Stomach (tissue), 8 donors: ENCODE measurements at regions not wholly inside any gene's neighbourhood (a gene's known extent, or its start where the extent isn't known, plus 50 kb on each side); places are given as distances from the start of the nearest gene placed in this dataset.
"Not testable (repeated sequence)": the region's sequence is repeated elsewhere in the genome, so short reads cannot be mapped to it uniquely, and the experiment has no call there.

Experiments
- DNase-seq, 2 donors: peaks; one replicate each; pipeline versions ENCODE4 v3.0.0 to v3.0.0-alpha.2; 2013 to 2019
- H3K27ac ChIP-seq, 5 donors: fragments of 200-600 bp in 4 of 5; sonication (generic) in 4 of 5; one replicate each; pipeline ENCODE4 v1.5.1; 2013 to 2019; ENCODE audit warnings: mild to moderate bottlenecking in 1 of 5, moderate library complexity in 1 of 5
- H3K27me3 ChIP-seq, 3 donors: fragments of 200-600 bp; sonication (generic); one replicate each; pipeline ENCODE4 v1.5.1; 2017 to 2019; ENCODE audit warnings: mixed run types in 1 of 3
- H3K36me3 ChIP-seq, 4 donors: fragments of 200-600 bp; sonication (generic); 1 replicate in 3 of 4; 2 replicates in 1 of 4; pipeline ENCODE4 v1.5.1; 2016 to 2019
- H3K4me1 ChIP-seq, 4 donors: fragments of 200-600 bp; sonication (generic); one replicate each; pipeline ENCODE4 v1.5.1; 2016 to 2019
- H3K4me3 ChIP-seq, 4 donors: fragments of 200-600 bp; sonication (generic) in 3 of 4; one replicate each; pipeline ENCODE4 v1.5.1; 2016 to 2019; ENCODE audit warnings: mild to moderate bottlenecking in 1 of 4
- H3K9me3 ChIP-seq, 4 donors: fragments of 200-600 bp; sonication (generic); one replicate each; pipeline ENCODE4 v1.5.1; 2016 to 2019
- EP300 ChIP-seq: sonication (generic); formaldehyde crosslinking; IDR thresholded peaks from one replicate; pipeline ENCODE4 v1.6.1; 2017; ENCODE audit warnings: antibody characterized with exemption
- POLR2A ChIP-seq, 4 donors: fragments of 450-650 bp; IDR thresholded peaks; one replicate each; pipeline ENCODE4 v1.6.1; 2016; ENCODE audit warnings: antibody characterized with exemption in 4 of 4, control low read depth in 2 of 4, mild to moderate bottlenecking in 1 of 4, moderate library complexity in 1 of 4
- POLR2AphosphoS5 ChIP-seq, 3 donors: sonication (generic); formaldehyde crosslinking; IDR thresholded peaks; one replicate each; pipeline ENCODE4 v1.6.1; 2016; ENCODE audit warnings: antibody characterized with exemption in 3 of 3
- WGBS, 5 donors: extraction: QIAGEN DNeasy Blood & Tissue Kit in 3 of 5; methylation state at CpG; one replicate each; pipeline versions ENCODE4 v1.1.5 to v1.1.7; 2013 to 2018; 5-methylcytosine and 5-hydroxymethylcytosine counted together
- intact Hi-C: fragments of 100-400 bp; cut with DNase I; formaldehyde crosslinking; loops from one replicate; pipeline ENCODE4 v1.15.1; 2023; ENCODE audit warnings: low total_unique reads
- TF ChIP-seq, protein P1 (sequence below), 7 experiments: fragments of 450-650 bp in 4 of 7; fragments of 200-600 bp in 3 of 7; sonication (generic) in 3 of 7; IDR thresholded peaks; one replicate each; pipeline ENCODE4 v1.5.1; 2016 to 2019; ENCODE audit warnings: antibody characterized with exemption in 7 of 7, control low read depth in 2 of 7, mild to moderate bottlenecking in 1 of 7
- donor health status: healthy with polysubstance abuse.
- donor health status: Bipolar disorder and iron deficiency.
- donor health status: healthy.

DNA sequence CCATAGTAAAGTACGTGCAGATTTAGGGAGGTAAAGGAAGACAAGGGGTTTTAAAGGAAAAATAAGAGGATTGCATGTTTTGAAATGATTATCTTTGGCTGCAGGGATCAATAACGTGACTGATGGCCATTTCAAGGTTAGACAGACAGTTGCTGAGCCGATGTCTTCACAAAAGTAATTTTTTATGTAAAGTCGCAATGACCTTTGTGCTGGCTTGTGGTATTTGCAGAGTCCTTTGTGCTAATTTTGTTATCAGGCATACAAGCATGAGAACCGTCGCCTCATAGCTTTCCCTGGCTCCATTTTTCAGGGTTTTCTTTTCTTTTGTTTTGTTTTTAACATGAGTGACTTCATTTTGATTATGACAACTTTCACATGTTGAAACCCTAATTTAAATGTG lies 605.7 kb upstream of the GJE1 start:
- Histone ChIP-seq H3K4me1 (no peaks in the 10 kb centered on the region), H3K9me3 (peaks cover 0 to 13% (median 11%) of the 10 kb centered on the region in 4 donors), H3K27me3 (peaks cover 0 to 3% (median 0%) of the 10 kb centered on the region in 3 donors), H3K27ac (no peak overlapping the region), H3K36me3 (no peaks in the 10 kb centered on the region), H3K4me3 (no peak overlapping the region)
- peak in 1 of 2 donors; percentile 20 for DNase-seq
- WGBS, 5 donors: 28 to 60% (median 49%) methylated on average over 6 of the region's 6 CpGs
- intact Hi-C loops: no loop called here
- TF ChIP-seq, protein P1, sequence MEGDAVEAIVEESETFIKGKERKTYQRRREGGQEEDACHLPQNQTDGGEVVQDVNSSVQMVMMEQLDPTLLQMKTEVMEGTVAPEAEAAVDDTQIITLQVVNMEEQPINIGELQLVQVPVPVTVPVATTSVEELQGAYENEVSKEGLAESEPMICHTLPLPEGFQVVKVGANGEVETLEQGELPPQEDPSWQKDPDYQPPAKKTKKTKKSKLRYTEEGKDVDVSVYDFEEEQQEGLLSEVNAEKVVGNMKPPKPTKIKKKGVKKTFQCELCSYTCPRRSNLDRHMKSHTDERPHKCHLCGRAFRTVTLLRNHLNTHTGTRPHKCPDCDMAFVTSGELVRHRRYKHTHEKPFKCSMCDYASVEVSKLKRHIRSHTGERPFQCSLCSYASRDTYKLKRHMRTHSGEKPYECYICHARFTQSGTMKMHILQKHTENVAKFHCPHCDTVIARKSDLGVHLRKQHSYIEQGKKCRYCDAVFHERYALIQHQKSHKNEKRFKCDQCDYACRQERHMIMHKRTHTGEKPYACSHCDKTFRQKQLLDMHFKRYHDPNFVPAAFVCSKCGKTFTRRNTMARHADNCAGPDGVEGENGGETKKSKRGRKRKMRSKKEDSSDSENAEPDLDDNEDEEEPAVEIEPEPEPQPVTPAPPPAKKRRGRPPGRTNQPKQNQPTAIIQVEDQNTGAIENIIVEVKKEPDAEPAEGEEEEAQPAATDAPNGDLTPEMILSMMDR (IDR thresholded peaks at IDR 0.05): no peak
- no peak for TF ChIP-seq POLR2A (IDR thresholded peaks at IDR 0.05)
- TF ChIP-seq EP300: no peak
- TF ChIP-seq POLR2AphosphoS5 (IDR thresholded peaks at IDR 0.05): no peak

DNA sequence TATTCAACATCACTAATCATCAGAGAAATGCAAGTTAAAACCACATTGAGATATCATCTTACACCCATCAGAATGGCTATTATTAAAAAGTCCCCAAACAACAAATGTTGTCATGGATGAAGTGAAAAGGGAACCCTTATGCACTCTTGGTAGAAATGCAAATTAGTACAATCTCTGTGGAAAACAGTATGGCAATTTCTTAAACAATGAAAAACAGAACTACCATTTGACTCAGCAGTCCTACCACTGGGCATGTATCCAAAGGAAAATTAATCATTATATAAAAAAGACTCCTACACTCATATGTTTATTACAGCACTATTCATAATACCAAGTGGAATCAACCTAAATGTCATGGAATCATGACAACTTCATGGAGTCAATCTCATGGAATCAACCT lies 611.3 kb upstream of the GJE1 start:
- Histone ChIP-seq H3K27ac (no peak overlapping the region), H3K9me3 (no peaks in the 10 kb centered on the region), H3K4me1 (no peaks in the 10 kb centered on the region), H3K4me3 (no peak overlapping the region), H3K36me3 (no peaks in the 10 kb centered on the region), H3K27me3 (no peaks in the 10 kb centered on the region)
- TF ChIP-seq POLR2AphosphoS5 (IDR thresholded peaks at IDR 0.05): no peak
- no peak for TF ChIP-seq POLR2A (IDR thresholded peaks at IDR 0.05)
- TF ChIP-seq EP300: no peak
- TF ChIP-seq, protein P1 (IDR thresholded peaks at IDR 0.05): no peak
- no peak for DNase-seq
- intact Hi-C loops: no loop called here

DNA sequence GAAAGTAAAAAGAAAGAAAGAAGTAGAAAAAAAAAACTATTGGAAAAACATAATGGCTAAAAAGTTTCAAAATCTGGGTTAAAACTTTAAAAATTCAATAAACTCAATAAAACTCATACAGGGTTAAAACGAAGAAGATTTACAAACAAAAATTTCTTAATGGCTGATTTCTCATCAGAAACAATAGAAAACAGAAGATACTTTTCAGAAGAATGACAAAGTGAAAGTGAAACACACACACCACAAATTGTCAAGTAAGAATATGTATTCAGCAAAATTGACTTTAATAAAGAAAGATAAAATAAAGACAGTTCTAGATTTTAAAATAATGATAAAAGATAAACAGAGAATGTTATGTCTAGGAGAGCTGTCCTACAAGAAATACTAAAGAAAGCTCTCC lies 618.9 kb upstream of the GJE1 start:
- TF ChIP-seq POLR2A (IDR thresholded peaks at IDR 0.05): no peak
- no peak for TF ChIP-seq EP300
- TF ChIP-seq, protein P1 (IDR thresholded peaks at IDR 0.05): no peak
- TF ChIP-seq POLR2AphosphoS5 (IDR thresholded peaks at IDR 0.05): no peak
- intact Hi-C loops: no loop called here
- 56 to 64% (median 60%) methylated on average over 1 of the region's 1 CpG for WGBS, 5 donors
- Histone ChIP-seq H3K4me1 (no peaks in the 10 kb centered on the region), H3K27ac (no peak overlapping the region), H3K4me3 (no peak overlapping the region), H3K36me3 (no peaks in the 10 kb centered on the region), H3K9me3 (no peaks in the 10 kb centered on the region), H3K27me3 (no peaks in the 10 kb centered on the region)
- DNase-seq: no peak

DNA sequence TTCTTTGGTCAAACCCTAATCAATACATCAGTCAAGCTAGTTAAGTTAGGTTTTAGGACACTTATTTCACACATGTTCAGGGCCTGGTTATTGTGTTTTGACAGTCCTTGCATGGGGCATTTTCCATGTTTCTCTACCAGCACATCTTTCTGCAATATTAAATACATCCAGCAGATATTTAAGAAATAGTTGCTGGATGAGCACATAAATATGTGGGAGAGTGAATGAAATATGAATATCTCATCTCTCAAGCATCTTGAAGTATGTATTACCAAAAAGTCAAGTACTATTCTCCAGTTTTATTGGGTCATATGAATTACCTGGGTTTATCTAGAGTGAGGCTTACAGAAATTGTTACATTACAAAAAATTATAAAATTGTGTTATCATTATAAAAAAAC lies 621.9 kb upstream of the GJE1 start:
- TF ChIP-seq EP300 (no peak), POLR2AphosphoS5 (IDR thresholded peaks at IDR 0.05) (no peak), POLR2A (IDR thresholded peaks at IDR 0.05) (no peak)
- TF ChIP-seq, protein P1 (IDR thresholded peaks at IDR 0.05): no peak
- no peak for DNase-seq
- H3K27me3 ChIP-seq: no peaks in the 10 kb centered on the region
- H3K36me3 ChIP-seq: no peaks in the 10 kb centered on the region
- H3K27ac ChIP-seq: no peak overlapping the region
- H3K4me1 ChIP-seq: no peaks in the 10 kb centered on the region
- peaks cover 0 to 15% (median 7%) of the 10 kb centered on the region in 4 donors for H3K9me3 ChIP-seq
- intact Hi-C loops: no loop called here
- no peak overlapping the region for H3K4me3 ChIP-seq

DNA sequence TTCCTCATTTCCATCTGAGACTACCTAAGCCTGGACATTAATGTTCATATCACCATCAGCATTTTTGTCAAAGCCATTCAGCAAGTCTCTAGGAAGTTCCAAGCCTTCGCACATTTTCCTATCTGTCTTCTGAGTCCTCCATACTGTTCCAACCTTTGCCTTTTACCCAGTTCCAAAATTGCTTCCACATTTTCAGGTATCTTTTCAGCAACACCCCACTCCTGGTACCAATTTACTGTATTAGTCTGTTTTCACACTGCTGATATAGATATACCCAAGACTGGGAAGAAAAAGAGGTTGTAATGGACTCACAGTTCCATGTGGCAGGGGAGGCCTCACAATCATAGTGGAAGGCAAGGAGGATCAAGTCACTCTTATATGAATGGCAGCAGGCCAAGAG lies 626.7 kb upstream of the GJE1 start:
- 91 to 100% (median 96%) methylated on average over 1 of the region's 1 CpG for WGBS, 5 donors
- DNase-seq, H3K4me1 ChIP-seq, H3K36me3 ChIP-seq, H3K4me3 ChIP-seq, intact Hi-C loops, H3K27me3 ChIP-seq, H3K27ac ChIP-seq: not testable (repeated sequence)
- H3K9me3 ChIP-seq: peaks cover 0 to 31% (median 20%) of the 10 kb centered on the region in 4 donors

DNA sequence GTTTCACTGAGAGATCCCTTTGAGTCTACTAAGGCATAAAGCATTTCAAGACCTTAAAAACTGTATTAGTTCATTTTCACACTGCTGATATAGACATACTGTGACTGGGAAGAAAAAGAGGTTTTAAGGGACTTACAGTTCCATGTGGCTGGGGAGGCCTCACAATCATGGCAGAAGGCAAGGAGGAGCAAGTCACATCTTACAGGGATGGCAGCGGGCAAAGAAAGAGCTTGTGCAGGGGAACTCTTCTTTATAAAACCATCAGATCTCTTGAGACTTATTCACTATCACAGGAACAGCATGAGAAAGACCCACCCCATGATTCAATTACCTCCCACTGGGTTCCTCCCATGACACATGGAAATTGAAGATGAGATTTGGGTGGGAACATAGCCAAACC lies 628.4 kb upstream of the GJE1 start:
- H3K27ac ChIP-seq, H3K4me3 ChIP-seq, H3K27me3 ChIP-seq, H3K36me3 ChIP-seq, intact Hi-C loops, DNase-seq, H3K4me1 ChIP-seq: not testable (repeated sequence)
- H3K9me3 ChIP-seq: peaks cover 0 to 31% (median 20%) of the 10 kb centered on the region in 4 donors
- WGBS, 5 donors: 89 to 97% (median 94%) methylated on average over 1 of the region's 1 CpG
